HUES6 (cell line): ENCODE measurements at regions not wholly inside any gene's neighbourhood (a gene's known extent, or its start where the extent isn't known, plus 50 kb on each side); places are given as distances from the start of the nearest gene placed in this dataset.

Experiments
- H3K27ac ChIP-seq: 2 replicates; pipeline ENCODE4 v1.7.0; 2013; ENCODE audit warnings: low read depth, mild to moderate bottlenecking, low read length, inconsistent platforms
- H3K27me3 ChIP-seq: 2 replicates; pipeline ENCODE4 v1.6.1; 2013; ENCODE audit warnings: low read length; ENCODE audit not compliant: control insufficient read depth, insufficient read depth
- H3K36me3 ChIP-seq: 2 replicates; pipeline ENCODE4 v1.6.1; 2013; ENCODE audit warnings: low read length; ENCODE audit not compliant: control insufficient read depth, insufficient read depth
- H3K4me1 ChIP-seq: 2 replicates; pipeline ENCODE4 v1.6.1; 2013; ENCODE audit warnings: low read length; ENCODE audit not compliant: control insufficient read depth, insufficient read depth
- H3K4me3 ChIP-seq: 2 replicates; pipeline ENCODE4 v1.5.1; 2013; ENCODE audit warnings: low read depth, low read length
- H3K9ac ChIP-seq: one replicate; pipeline ENCODE4 v1.6.1; 2013; ENCODE audit warnings: mild to moderate bottlenecking, low read length
- H3K9me3 ChIP-seq: 2 replicates; pipeline ENCODE4 v1.6.1; 2013; ENCODE audit warnings: low read depth, low read length; ENCODE audit not compliant: control insufficient read depth, insufficient read depth

DNA sequence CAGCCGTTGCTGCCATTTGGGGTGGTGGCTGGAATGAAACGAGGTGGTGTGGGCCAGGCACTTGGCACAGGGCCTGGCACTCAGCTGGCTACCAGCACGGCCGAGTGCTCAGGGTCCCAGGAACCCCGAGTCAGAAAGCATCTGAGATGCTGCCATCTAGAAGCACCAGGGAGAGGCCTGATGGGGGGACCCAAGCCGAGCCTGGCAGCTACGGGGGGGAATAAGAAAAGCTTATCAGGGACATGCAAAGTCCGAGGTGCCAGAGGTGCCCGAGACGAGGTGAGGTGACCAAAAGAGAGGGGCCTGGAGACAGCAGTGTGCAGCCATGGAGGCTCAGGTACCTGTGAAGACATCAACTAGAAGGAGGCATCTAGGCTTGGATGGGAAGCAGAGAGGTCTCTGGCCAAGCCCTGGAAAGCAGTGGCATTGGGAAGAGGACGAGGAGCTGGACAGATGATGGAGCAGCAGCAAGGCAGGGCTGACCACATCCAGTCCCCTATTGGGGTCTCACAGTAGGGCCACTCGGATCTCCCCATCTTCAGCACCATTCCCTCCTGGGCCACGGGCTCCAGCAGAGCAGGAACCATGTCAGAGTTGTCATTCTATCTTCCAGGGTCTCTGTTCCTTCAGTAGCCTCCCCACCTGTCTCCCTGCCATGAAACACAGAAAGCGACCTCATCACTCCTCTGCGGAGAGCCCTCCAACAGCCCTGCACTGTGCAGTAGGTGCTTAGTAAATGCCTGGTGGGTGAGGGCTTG is 59.3 kb upstream of the DIO3 start:
- no peak overlapping the region for H3K4me3 ChIP-seq
- no peak overlapping the region for H3K9ac ChIP-seq
- H3K9me3 ChIP-seq, result peaks cover 16% of the 10 kb centered on the region
- H3K4me1 ChIP-seq, result peaks cover 1% of the 10 kb centered on the region; the same call in 1 of the 2 replicates
- H3K27me3 ChIP-seq, result peaks cover 8% of the 10 kb centered on the region; the same call in 1 of the 2 replicates
- no peak overlapping the region for H3K27ac ChIP-seq
- no peaks in the 10 kb centered on the region for H3K36me3 ChIP-seq

GRCh38 chr14:101502761-101503392 is 58.4 kb upstream of the DIO3 start:
- Histone ChIP-seq H3K36me3 (no peaks in the 10 kb centered on the region), H3K4me1 (no peaks in the 10 kb centered on the region), H3K9ac (no peak overlapping the region), H3K9me3 (peaks cover 16% of the 10 kb centered on the region), H3K27me3 (peaks cover 8% of the 10 kb centered on the region; the same call in 1 of the 2 replicates), H3K4me3 (no peak overlapping the region), H3K27ac (no peak overlapping the region)

DNA sequence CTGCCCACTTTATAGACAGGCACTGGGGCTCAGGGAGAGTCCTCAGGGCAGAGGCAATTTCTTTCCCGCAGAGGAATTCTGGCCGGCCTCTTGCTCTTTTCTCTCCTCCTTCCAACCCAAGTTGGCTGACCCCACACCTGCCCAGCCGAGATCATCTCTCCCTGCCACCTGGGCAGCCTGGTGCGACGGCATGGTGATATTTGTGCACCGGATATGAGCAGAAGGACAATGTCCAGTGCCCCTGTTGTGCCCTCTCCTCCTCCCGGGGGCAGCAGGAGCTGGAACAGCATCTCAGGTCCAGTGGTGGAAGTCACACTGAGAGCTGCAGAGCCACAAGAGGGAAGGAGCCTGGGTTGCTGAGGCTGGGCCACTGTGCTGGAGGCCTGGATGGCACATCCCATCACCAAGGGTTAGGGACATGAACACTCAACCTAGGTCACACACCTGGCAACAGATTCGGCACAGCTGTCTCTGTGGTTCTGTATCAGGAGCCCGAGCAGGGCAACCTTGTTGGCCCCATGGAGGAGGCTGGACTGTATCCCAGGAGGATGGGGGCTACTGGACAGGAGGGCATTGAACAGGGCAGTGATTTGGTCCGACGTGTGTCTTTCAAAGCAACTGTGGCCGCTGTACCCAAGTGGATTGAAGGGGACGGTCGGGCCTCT is 57.7 kb upstream of the DIO3 start:
- peaks cover 8% of the 10 kb centered on the region; the same call in 1 of the 2 replicates for H3K27me3 ChIP-seq
- peaks cover 11% of the 10 kb centered on the region for H3K9me3 ChIP-seq
- H3K36me3 ChIP-seq, result no peaks in the 10 kb centered on the region
- no peaks in the 10 kb centered on the region for H3K4me1 ChIP-seq
- H3K27ac ChIP-seq, result no peak overlapping the region
- no peak overlapping the region for H3K9ac ChIP-seq
- H3K4me3 ChIP-seq, result no peak overlapping the region

GRCh38 chr14:101504096-101504948 is 57.0 kb upstream of the DIO3 start:
- H3K9me3 ChIP-seq, result peaks cover 8% of the 10 kb centered on the region; the same call in 1 of the 2 replicates
- H3K27me3 ChIP-seq, result peaks cover 8% of the 10 kb centered on the region; the same call in 1 of the 2 replicates
- H3K4me1 ChIP-seq, result no peaks in the 10 kb centered on the region
- no peaks in the 10 kb centered on the region for H3K36me3 ChIP-seq
- no peak overlapping the region for H3K4me3 ChIP-seq
- no peak overlapping the region for H3K27ac ChIP-seq
- H3K9ac ChIP-seq, result no peak overlapping the region

DNA sequence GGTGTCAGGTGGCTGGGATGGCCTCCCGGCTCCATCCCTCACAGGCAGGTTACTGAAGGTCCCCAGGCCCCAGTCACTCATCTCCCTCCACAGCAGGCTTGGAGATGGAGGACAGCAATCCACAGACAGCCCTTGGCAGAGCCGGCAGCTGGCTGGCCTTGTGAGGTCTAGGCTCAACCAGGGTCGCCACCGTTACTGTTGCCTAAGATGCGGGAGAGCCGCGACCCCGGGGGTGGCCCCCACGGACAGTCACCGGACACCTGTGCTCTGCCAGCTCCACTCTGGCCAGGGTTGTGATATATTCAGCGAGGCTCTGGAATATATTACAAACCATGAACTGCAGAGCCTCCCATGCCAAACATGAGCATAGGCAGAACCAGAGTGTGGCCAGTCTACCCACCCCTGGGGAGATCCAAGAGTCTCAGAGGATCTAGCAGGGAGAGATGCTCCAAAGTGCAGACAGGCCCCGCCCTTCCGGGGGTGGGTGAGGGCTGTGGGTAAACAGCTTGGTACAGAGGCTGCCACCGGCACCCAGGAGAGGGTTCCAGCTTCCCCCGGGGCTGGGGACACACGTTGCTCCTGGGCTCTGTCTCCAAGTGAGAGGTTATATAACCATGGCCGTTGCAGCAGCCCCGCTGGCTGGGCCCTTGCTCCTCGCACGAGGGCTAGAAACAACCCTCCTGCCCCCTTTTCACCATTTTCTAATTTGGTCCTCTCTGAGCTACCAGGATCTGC is 55.9 kb upstream of the DIO3 start:
- Histone ChIP-seq H3K9me3 (peaks cover 8% of the 10 kb centered on the region; the same call in 1 of the 2 replicates), H3K27me3 (peaks cover 8% of the 10 kb centered on the region; the same call in 1 of the 2 replicates), H3K36me3 (no peaks in the 10 kb centered on the region), H3K27ac (no peak overlapping the region), H3K4me1 (no peaks in the 10 kb centered on the region), H3K4me3 (no peak overlapping the region), H3K9ac (no peak overlapping the region)

DNA sequence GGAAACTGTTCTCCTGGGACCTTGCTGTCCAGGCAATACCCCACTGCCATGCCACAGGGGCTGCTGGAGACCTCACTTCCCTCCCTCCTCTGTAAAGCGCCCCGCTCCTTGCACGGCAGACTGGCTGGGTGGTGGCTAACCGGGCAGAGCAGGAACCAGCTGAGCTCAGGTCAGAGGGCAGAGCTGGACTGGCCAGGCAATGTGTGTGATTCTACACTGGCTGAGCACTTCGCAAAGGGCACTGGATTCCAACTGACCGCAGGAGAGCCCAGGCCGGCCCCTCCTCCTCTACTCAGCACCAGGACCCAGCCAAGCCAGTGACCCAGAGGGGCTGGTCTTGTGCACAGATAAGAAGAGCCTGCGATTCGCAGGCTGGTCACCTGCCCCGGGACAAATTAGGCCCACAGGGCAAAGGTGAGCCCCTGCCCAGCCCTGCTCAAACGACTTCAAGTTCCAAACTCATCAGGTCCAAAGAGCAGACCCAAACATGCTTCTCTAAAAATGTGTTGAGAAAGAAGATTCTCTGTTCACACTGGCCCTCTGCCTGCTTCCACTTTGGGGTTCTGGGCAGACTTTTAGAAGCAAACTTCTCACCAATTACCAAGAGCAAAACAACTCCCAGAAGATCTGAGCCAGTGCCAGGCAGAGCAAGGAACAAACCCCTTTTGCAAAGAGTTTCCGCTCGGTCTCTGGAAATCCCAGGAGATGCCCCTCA is 54.9 kb upstream of the DIO3 start:
- no peak overlapping the region for H3K9ac ChIP-seq
- no peaks in the 10 kb centered on the region for H3K36me3 ChIP-seq

DNA sequence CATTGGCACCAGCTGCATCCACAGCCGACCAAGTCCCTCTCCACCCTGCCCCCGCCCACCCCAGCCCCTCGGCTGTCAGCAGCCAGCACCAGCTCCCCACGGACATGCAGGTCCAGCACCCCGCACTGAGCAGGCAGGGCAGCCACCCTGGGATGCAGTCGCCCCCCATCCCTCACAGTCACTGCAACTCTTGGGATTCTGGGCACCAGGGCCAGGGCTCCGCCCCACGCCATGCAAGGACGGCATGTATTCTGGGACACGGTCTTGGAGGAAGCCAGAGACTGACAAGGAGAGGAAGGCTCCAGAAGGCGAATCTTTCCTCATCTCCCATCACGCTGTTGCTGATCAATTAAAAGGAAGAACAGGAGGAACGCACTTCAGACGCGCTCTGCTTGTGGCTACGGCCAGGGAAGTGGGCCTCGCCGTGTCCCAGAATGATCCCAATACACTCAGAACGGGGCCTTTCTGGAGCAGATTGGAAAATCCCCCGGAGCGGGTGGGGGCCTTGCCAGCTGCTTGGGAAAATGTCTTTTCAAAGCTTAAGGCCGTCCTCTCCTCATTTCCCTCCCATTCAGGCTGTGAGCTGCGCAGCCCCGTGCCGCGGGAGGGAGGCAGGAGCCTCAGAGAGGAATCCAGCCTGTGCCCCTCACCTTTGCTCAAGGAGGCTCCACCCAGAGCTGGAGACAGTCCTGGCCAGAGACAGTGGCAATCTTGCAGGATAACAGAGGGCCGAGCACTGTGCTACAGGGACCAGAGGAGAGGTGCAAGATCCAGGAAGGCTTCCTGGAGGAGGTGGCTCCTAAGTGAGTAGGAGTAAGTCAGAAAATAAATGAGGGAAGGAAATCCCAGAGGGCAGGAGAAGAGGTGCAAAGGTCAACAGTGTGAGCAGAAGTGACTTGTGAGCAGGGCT is 54.1 kb upstream of the DIO3 start:
- Histone ChIP-seq H3K9me3 (peaks cover 8% of the 10 kb centered on the region; the same call in 1 of the 2 replicates), H3K36me3 (no peaks in the 10 kb centered on the region), H3K4me1 (no peaks in the 10 kb centered on the region), H3K4me3 (no peak overlapping the region), H3K27ac (no peak overlapping the region), H3K27me3 (no peaks in the 10 kb centered on the region), H3K9ac (no peak overlapping the region)

More for the DNA sequence above, 54.9 kb upstream of the DIO3 start:
- Histone ChIP-seq H3K27ac (no peak overlapping the region), H3K9me3 (peaks cover 8% of the 10 kb centered on the region; the same call in 1 of the 2 replicates), H3K27me3 (peaks cover under 1% of the 10 kb centered on the region; the same call in 1 of the 2 replicates), H3K4me3 (no peak overlapping the region), H3K4me1 (no peaks in the 10 kb centered on the region)

- Histone ChIP-seq H3K36me3 (no peaks in the 10 kb centered on the region), H3K27ac (no peak overlapping the region), H3K9me3 (peaks cover 8% of the 10 kb centered on the region; the same call in 1 of the 2 replicates), H3K9ac (no peak overlapping the region), H3K4me1 (no peaks in the 10 kb centered on the region), H3K27me3 (no peaks in the 10 kb centered on the region), H3K4me3 (no peak overlapping the region)
Measured at GRCh38 chr14:101507836-101508150, 53.5 kb upstream of the DIO3 start.

- H3K36me3 ChIP-seq, result no peaks in the 10 kb centered on the region
- no peaks in the 10 kb centered on the region for H3K27me3 ChIP-seq
- no peak overlapping the region for H3K27ac ChIP-seq
- peaks cover 8% of the 10 kb centered on the region; the same call in 1 of the 2 replicates for H3K9me3 ChIP-seq
- no peak overlapping the region for H3K4me3 ChIP-seq
- no peak overlapping the region for H3K9ac ChIP-seq
- H3K4me1 ChIP-seq, result no peaks in the 10 kb centered on the region
Measured at GRCh38 chr14:101508196-101508947, 52.9 kb upstream of the DIO3 start.
